Neuronal stem cell (in vitro differentiated cells): ENCODE measurements at regions not wholly inside any gene's neighbourhood (a gene's known extent, or its start where the extent isn't known, plus 50 kb on each side); places are given as distances from the start of the nearest gene placed in this dataset.

Source experiments
- DNase-seq: peaks from one replicate; pipeline ENCODE4 v3.0.0-alpha.2; 2013; ENCODE audit warnings: low spot score
- H2AFZ ChIP-seq: one replicate; pipeline ENCODE4 v1.6.1; 2013; ENCODE audit warnings: mild to moderate bottlenecking, low read length, inconsistent platforms
- H2AK5ac ChIP-seq: 2 replicates; pipeline ENCODE4 v1.6.1; 2013; ENCODE audit warnings: low read depth, mild to moderate bottlenecking, inconsistent platforms, low read length, moderate library complexity, mixed read lengths
- H2BK120ac ChIP-seq: 2 replicates; pipeline ENCODE4 v1.6.1; 2013; ENCODE audit warnings: low read depth, mild to moderate bottlenecking, inconsistent platforms, low read length, moderate library complexity, mixed read lengths
- H2BK12ac ChIP-seq: one replicate; pipeline ENCODE4 v1.6.1; 2013; ENCODE audit warnings: low read length, inconsistent platforms
- H2BK15ac ChIP-seq: 2 replicates; pipeline ENCODE4 v1.6.1; 2013; ENCODE audit warnings: mild to moderate bottlenecking, low read length, inconsistent platforms, mixed read lengths
- H2BK5ac ChIP-seq: one replicate; pipeline ENCODE4 v1.6.1; 2013; ENCODE audit warnings: inconsistent platforms, mild to moderate bottlenecking, low read length, moderate library complexity
- H3K14ac ChIP-seq: one replicate; pipeline ENCODE4 v1.6.1; 2013; ENCODE audit warnings: low read length, inconsistent platforms
- H3K18ac ChIP-seq: 2 replicates; pipeline ENCODE4 v1.6.1; 2013; ENCODE audit warnings: low read length, inconsistent platforms
- H3K23ac ChIP-seq: 2 replicates; pipeline ENCODE4 v1.6.1; 2013; ENCODE audit warnings: low read depth, mild to moderate bottlenecking, mixed read lengths, low read length, inconsistent platforms; ENCODE audit not compliant: poor library complexity
- H3K27ac ChIP-seq: replicated peaks from 3 replicates; pipeline ENCODE4 v1.5.1; 2013; ENCODE audit warnings: low read length, inconsistent platforms
- H3K27me3 ChIP-seq, 3 experiments: 2 replicates each; pipeline ENCODE4 v1.6.1; 2013; ENCODE audit warnings: low read length in 3 of 3, mild to moderate bottlenecking in 2 of 3, inconsistent platforms in 1 of 3, low read depth in 1 of 3, mixed read lengths in 1 of 3, moderate library complexity in 1 of 3; ENCODE audit not compliant: control insufficient read depth in 3 of 3, insufficient read depth in 3 of 3
- H3K36me3 ChIP-seq, 2 donors: replicated peaks in 1 of 2; 2 replicates each; pipeline ENCODE4 v1.6.1; 2013; ENCODE audit warnings: low read length in 2 of 2; ENCODE audit not compliant: control insufficient read depth in 2 of 2, insufficient read depth in 2 of 2
- H3K4ac ChIP-seq: 2 replicates; pipeline ENCODE4 v1.6.1; 2013; ENCODE audit warnings: inconsistent platforms, mild to moderate bottlenecking, low read length, moderate library complexity
- H3K4me1 ChIP-seq, 2 donors: 1 replicate in 1 of 2; 2 replicates in 1 of 2; pipeline ENCODE4 v1.6.1; 2013; ENCODE audit warnings: low read length in 2 of 2, low read depth in 1 of 2; ENCODE audit not compliant: control insufficient read depth in 2 of 2, insufficient read depth in 1 of 2
- H3K4me2 ChIP-seq: one replicate; pipeline ENCODE4 v1.6.1; 2013; ENCODE audit warnings: mild to moderate bottlenecking, low read length, inconsistent platforms; ENCODE audit not compliant: insufficient read depth, poor library complexity, severe bottlenecking
- H3K4me3 ChIP-seq, 2 donors: 2 replicates each; pipeline ENCODE4 v1.5.1; 2013; ENCODE audit warnings: low read length in 2 of 2, mild to moderate bottlenecking in 2 of 2, inconsistent platforms in 1 of 2, moderate library complexity in 1 of 2
- H3K79me1 ChIP-seq: one replicate; pipeline ENCODE4 v1.6.1; 2013; ENCODE audit warnings: low read depth, mild to moderate bottlenecking, inconsistent platforms, low read length, moderate library complexity
- H3K9ac ChIP-seq: one replicate; pipeline ENCODE4 v1.6.1; 2013; ENCODE audit warnings: mild to moderate bottlenecking, low read depth, low read length, inconsistent platforms; ENCODE audit not compliant: poor library complexity
- H3K9me3 ChIP-seq, 2 donors: replicated peaks in 1 of 2; 2 replicates each; pipeline versions ENCODE3 to v1.6.1; 2013; ENCODE audit warnings: low read length in 2 of 2, mild to moderate bottlenecking in 2 of 2, inconsistent platforms in 1 of 2, low read depth in 1 of 2, mixed read lengths in 1 of 2, moderate library complexity in 1 of 2; ENCODE audit not compliant: control insufficient read depth in 2 of 2, insufficient read depth in 1 of 2
- H4K8ac ChIP-seq: one replicate; pipeline ENCODE4 v1.6.1; 2013; ENCODE audit warnings: low read depth, mild to moderate bottlenecking, inconsistent platforms, low read length, moderate library complexity
- H4K91ac ChIP-seq: one replicate; pipeline ENCODE4 v1.6.1; 2013; ENCODE audit warnings: low read length, low read depth, mild to moderate bottlenecking, inconsistent platforms; ENCODE audit not compliant: poor library complexity
- WGBS, 2 donors: extraction: QIAGEN DNeasy Blood & Tissue Kit; methylation state at CpG; one replicate each; pipeline ENCODE4 v1.1.7; 2013; ENCODE audit warnings: missing lambda C conversion rate in 2 of 2, mixed read lengths in 1 of 2; ENCODE audit not compliant: insufficient read length in 2 of 2, insufficient replicate concordance in 1 of 2; ENCODE audit errors: extremely low coverage in 2 of 2; 5-methylcytosine and 5-hydroxymethylcytosine counted together

DNA sequence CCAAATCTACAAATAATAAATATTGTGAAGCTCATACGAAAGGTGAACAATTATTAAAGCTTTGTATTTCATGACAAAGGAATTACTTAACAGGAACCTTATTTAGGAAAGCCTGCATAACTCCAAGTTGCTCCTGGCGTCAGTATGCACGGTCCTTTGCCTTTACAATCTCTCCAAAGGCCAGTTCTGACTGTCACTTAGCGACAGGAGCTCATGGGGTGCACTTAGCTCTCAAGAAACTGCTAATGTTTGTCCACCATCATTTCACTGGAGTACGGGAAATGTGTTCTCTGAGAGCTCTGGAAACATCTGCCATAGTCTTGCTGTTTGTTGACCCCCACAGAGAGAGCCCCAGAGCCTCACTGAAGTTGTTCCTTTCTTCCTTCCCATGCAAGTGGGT, 781.5 kb upstream of the POM121L12 start:
- Histone ChIP-seq H3K79me1 (no peaks in the 10 kb centered on the region), H3K4ac (no peak overlapping the region), H4K8ac (no peak overlapping the region), H3K23ac (no peak overlapping the region), H2BK120ac (no peak overlapping the region), H3K27me3 (no peaks in the 10 kb centered on the region), H2AFZ (peak overlapping the region; percentile 84), H3K4me1 (peaks cover 0 to 8% of the 10 kb centered on the region in 2 donors), H2BK12ac (no peak overlapping the region), H3K9me3 (peaks cover 0 to 2% of the 10 kb centered on the region in 2 donors), H2AK5ac (no peak overlapping the region), H3K4me2 (no peak overlapping the region), H3K9ac (no peak overlapping the region), H2BK5ac (no peak overlapping the region), H2BK15ac (no peak overlapping the region), H3K18ac (no peak overlapping the region), H3K4me3 (no peak overlapping the region), H3K14ac (no peak overlapping the region), H3K36me3 (no peaks in the 10 kb centered on the region), H4K91ac (no peak overlapping the region), H3K27ac (no peak overlapping the region)
- no peak for DNase-seq
- no CpG with 5 or more reads among the region's 5 CpGs for WGBS, 2 donors

DNA sequence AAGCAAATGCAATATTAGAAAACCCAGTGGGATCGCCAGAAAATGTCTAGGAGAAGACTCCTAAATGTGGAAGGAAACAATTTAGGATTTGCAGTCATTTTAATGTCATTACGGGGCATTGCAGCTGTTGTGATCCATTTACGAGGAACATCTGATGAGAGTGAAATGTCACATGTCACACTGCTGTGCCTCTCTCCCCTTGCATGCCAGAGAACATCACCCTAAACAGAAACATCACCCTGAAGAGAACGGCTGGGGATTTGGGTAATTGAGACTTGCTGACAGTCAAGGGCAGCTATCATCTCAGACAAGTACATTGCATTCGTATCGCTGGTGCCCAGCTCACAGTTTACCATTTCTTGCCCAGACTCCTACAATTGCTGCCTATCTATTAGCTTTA, 785.7 kb upstream of the POM121L12 start:
- no peak overlapping the region for H4K91ac ChIP-seq
- H3K4me1 ChIP-seq = peaks cover 0 to 8% of the 10 kb centered on the region in 2 donors
- H2AFZ ChIP-seq = no peak overlapping the region
- no peak overlapping the region for H2BK120ac ChIP-seq
- H2BK15ac ChIP-seq = no peak overlapping the region
- no peak overlapping the region for H4K8ac ChIP-seq
- no peak overlapping the region for H3K14ac ChIP-seq
- H3K9ac ChIP-seq = no peak overlapping the region
- no peak overlapping the region for H2AK5ac ChIP-seq
- WGBS, 2 donors = no CpG with 5 or more reads among the region's 6 CpGs
- H3K79me1 ChIP-seq = no peaks in the 10 kb centered on the region
- H3K4me3 ChIP-seq = no peak overlapping the region
- no peaks in the 10 kb centered on the region for H3K9me3 ChIP-seq
- no peak overlapping the region for H3K4ac ChIP-seq
- DNase-seq = no peak
- no peak overlapping the region for H2BK12ac ChIP-seq
- H3K4me2 ChIP-seq = no peak overlapping the region
- H3K27me3 ChIP-seq = no peaks in the 10 kb centered on the region
- no peak overlapping the region for H3K23ac ChIP-seq
- H3K27ac ChIP-seq = no peak overlapping the region
- no peaks in the 10 kb centered on the region for H3K36me3 ChIP-seq
- H3K18ac ChIP-seq = no peak overlapping the region
- no peak overlapping the region for H2BK5ac ChIP-seq

DNA sequence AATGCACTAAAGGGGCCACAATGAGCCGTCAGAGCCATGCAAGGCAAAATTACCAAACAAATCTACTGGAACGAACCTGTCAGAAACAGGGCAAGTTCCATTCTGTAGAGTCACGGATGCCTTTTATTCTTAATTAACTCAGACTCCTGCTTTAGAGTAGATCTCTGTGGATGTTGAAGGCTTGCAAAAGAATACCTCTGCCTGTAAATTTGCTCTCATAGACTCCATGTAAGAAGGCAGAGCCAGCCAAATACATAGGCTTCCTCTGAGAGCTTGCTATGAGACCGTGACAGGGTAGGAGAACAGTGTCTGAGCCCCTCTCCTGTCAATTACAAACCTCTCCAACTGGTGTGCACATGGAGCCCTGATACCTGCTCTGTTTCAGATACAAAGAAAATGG, 787.9 kb upstream of the POM121L12 start:
- H3K4me3 ChIP-seq = no peak overlapping the region

DNA sequence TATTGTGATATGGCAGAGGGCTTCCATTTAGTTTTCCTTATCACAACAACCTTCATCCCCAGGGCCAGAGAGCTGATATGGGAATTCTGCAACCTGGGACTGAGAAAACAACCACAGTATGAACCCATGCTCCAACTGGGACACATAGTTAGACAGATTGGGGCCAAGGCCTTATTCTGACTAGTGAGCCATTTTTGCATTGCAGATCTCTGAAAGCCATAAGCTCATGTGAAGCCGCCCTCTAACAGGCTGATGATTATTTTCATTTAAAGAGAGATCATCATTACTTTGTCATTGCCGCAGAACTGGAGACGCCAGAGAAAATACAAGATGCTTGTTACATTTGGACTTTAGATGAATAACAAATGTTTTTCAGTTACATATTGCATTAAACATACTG, 791.7 kb upstream of the POM121L12 start:
- Histone ChIP-seq H3K23ac (no peak overlapping the region), H2BK120ac (no peak overlapping the region), H3K18ac (no peak overlapping the region), H2AFZ (no peak overlapping the region), H2BK12ac (no peak overlapping the region), H2BK5ac (no peak overlapping the region), H2BK15ac (no peak overlapping the region), H3K9ac (no peak overlapping the region), H3K27ac (no peak overlapping the region), H3K36me3 (no peaks in the 10 kb centered on the region), H3K4me1 (no peaks in the 10 kb centered on the region), H3K14ac (no peak overlapping the region), H2AK5ac (no peak overlapping the region), H3K9me3 (peaks cover 0 to 3% of the 10 kb centered on the region in 2 donors), H3K4ac (no peak overlapping the region), H3K27me3 (no peaks in the 10 kb centered on the region), H3K4me3 (no peak overlapping the region), H4K91ac (no peak overlapping the region), H3K4me2 (no peak overlapping the region), H3K79me1 (no peaks in the 10 kb centered on the region), H4K8ac (no peak overlapping the region)
- no peak for DNase-seq
- WGBS, 2 donors = no CpG with 5 or more reads among the region's 3 CpGs

More for the DNA sequence above, 787.9 kb upstream of the POM121L12 start:
- H3K36me3 ChIP-seq = no peaks in the 10 kb centered on the region
- DNase-seq = no peak
- H3K27ac ChIP-seq = no peak overlapping the region
- WGBS, 2 donors = no CpG with 5 or more reads among the region's 4 CpGs
- no peaks in the 10 kb centered on the region for H3K27me3 ChIP-seq
- H3K9ac ChIP-seq = no peak overlapping the region
- H3K14ac ChIP-seq = no peak overlapping the region
- no peaks in the 10 kb centered on the region for H3K79me1 ChIP-seq
- H2AFZ ChIP-seq = peak overlapping the region; percentile 57
- H3K4ac ChIP-seq = no peak overlapping the region
- no peak overlapping the region for H2BK120ac ChIP-seq
- no peak overlapping the region for H3K23ac ChIP-seq
- peaks cover 0 to 3% of the 10 kb centered on the region in 2 donors for H3K9me3 ChIP-seq
- H2BK15ac ChIP-seq = no peak overlapping the region
- H3K4me1 ChIP-seq = no peaks in the 10 kb centered on the region
- no peak overlapping the region for H2BK5ac ChIP-seq
- H2BK12ac ChIP-seq = no peak overlapping the region
- no peak overlapping the region for H3K18ac ChIP-seq
- no peak overlapping the region for H4K91ac ChIP-seq
- no peak overlapping the region for H4K8ac ChIP-seq
- H2AK5ac ChIP-seq = no peak overlapping the region
- no peak overlapping the region for H3K4me2 ChIP-seq
